Muscle of leg (tissue), 3 donors: ENCODE measurements at regions not wholly inside any gene's neighbourhood (a gene's known extent, or its start where the extent isn't known, plus 50 kb on each side); places are given as distances from the start of the nearest gene placed in this dataset.

Source experiments
- DNase-seq: peaks from one replicate; pipeline ENCODE4 v3.0.0; 2013
- H3K27ac ChIP-seq: one replicate; pipeline ENCODE4 v1.5.1; 2013; ENCODE audit warnings: mild to moderate bottlenecking, low read length, control low read depth
- H3K27me3 ChIP-seq: one replicate; pipeline ENCODE4 v1.6.1; 2013; ENCODE audit warnings: low read length; ENCODE audit not compliant: control insufficient read depth, insufficient read depth
- H3K36me3 ChIP-seq: one replicate; pipeline ENCODE4 v1.6.1; 2013; ENCODE audit warnings: low read length; ENCODE audit not compliant: control insufficient read depth, insufficient read depth
- H3K4me1 ChIP-seq: one replicate; pipeline ENCODE4 v1.6.1; 2013; ENCODE audit warnings: low read length; ENCODE audit not compliant: control insufficient read depth, insufficient read depth
- H3K4me3 ChIP-seq: one replicate; pipeline ENCODE4 v1.5.1; 2013; ENCODE audit warnings: low read length, control low read depth
- H3K9me3 ChIP-seq: replicated peaks from 2 replicates; pipeline ENCODE4 v1.6.1; 2013; ENCODE audit warnings: low read depth, low read length; ENCODE audit not compliant: control insufficient read depth
- WGBS: methylation state at CpG from one replicate; pipeline ENCODE4 v1.1.5; 2013; ENCODE audit warnings: missing lambda C conversion rate; ENCODE audit not compliant: insufficient coverage; 5-methylcytosine and 5-hydroxymethylcytosine counted together

DNA sequence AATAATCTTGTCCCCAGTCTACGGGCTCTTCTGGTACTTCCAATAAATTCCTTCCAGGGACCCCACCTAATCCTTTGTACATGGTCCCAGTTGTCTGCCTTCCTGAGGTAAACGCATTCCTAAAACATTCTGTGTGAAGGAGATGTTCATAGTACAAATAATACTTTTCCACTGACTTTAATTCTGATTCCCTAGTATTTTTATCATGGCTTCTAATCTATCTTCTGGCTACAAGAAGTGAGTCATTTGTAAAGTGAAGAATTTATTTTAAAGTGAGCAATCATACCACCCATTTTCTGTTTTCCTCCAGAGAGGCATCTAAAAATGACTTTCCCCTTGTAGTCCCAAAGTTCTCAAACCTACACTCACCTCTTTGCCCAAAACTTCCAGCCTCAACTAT, 65.9 kb upstream of the NUDT4 start:
- no peak for DNase-seq
- Histone ChIP-seq H3K4me1 (no peaks in the 10 kb centered on the region), H3K9me3 (no peaks in the 10 kb centered on the region), H3K4me3 (no peak overlapping the region), H3K36me3 (no peaks in the 10 kb centered on the region), H3K27ac (no peak overlapping the region), H3K27me3 (no peaks in the 10 kb centered on the region)
- no CpG with 5 or more reads among the region's 2 CpGs for WGBS

DNA sequence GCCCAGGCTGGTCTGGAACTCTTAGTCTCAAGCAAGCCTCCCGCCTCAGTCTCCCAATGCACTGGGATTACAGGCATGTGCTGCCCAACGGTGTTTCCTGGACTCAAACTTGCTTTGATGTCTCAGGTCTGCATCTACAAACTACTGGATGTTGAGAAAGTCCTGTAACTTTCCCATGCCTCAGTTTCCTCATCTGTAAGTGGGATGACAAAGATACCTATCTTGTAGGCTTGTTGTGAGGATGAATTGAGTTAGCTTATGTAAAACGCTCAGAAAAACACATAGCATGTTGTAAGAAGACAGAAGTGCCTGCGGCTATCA, 63.6 kb upstream of the NUDT4 start:
- Histone ChIP-seq H3K36me3 (no peaks in the 10 kb centered on the region), H3K9me3 (no peaks in the 10 kb centered on the region), H3K4me1 (no peaks in the 10 kb centered on the region), H3K27ac (no peak overlapping the region), H3K4me3 (no peak overlapping the region), H3K27me3 (no peaks in the 10 kb centered on the region)
- WGBS: 83% methylated on average over 2 of the region's 4 CpGs
- DNase-seq: no peak

DNA sequence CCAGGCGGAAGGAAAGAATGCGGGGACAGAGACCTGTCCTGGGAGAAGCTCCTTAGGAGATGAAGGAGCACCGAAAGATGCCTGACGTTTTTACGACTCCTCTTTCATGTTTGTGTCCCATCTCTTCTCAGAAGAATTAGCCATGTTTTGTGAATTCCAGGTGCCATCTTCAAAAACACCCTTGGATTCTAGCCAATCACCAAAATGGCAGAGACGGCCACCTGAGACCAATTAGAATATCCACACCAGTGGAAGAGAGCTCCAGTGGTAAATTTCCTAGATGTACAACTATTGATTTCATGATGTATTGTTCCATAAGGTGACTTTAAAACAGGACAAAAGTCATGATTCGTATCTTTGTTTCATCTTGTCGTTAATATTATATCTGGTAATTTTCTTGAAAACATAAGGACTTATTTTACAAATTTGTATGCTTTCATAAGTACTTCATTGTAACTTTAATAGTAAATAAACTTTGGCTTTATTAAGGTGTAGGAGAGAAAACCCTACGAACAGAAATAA, 62.3 kb upstream of the NUDT4 start:
- Histone ChIP-seq H3K9me3 (no peaks in the 10 kb centered on the region), H3K27me3 (no peaks in the 10 kb centered on the region), H3K36me3 (no peaks in the 10 kb centered on the region), H3K27ac (no peak overlapping the region), H3K4me1 (no peaks in the 10 kb centered on the region), H3K4me3 (no peak overlapping the region)
- DNase-seq: no peak
- WGBS: 70% methylated on average over 4 of the region's 9 CpGs

DNA sequence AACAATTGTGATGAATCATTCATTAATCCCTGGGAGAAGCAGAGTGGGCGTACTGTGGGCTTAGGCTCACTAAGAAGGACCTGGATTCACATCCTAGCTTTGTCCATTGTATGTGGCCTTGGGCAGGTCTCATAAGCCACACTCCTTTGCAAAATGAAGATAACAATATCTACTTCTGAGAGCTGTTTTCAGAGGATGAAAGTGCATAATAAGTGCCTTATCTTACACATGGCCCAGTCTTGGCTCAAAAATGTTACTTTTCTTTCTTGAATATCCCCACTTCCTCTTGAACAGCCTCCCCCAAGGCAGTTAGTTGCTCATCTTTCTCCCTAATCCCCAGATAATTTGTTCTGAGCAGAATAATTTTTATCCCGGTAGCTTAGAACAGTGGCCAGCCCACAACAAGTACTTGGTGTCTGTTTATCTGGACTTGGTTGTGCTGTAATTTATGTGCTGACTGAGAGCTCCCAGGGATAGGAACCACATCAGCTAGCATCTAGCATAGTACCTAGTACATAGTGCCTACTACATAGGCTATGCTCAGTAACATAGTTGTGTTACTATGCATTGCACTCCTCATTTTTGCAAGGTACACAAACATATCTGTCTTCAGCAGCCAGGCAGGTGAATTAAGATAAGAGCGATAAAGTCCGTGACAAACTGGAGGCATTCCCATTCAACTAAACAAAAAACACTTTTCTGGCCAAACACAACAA, 61.7 kb upstream of the NUDT4 start:
- Histone ChIP-seq H3K27me3 (no peaks in the 10 kb centered on the region), H3K4me1 (no peaks in the 10 kb centered on the region), H3K4me3 (no peak overlapping the region), H3K36me3 (no peaks in the 10 kb centered on the region), H3K27ac (no peak overlapping the region), H3K9me3 (no peaks in the 10 kb centered on the region)
- no peak for DNase-seq
- WGBS: no CpG with 5 or more reads among the region's 4 CpGs

DNA sequence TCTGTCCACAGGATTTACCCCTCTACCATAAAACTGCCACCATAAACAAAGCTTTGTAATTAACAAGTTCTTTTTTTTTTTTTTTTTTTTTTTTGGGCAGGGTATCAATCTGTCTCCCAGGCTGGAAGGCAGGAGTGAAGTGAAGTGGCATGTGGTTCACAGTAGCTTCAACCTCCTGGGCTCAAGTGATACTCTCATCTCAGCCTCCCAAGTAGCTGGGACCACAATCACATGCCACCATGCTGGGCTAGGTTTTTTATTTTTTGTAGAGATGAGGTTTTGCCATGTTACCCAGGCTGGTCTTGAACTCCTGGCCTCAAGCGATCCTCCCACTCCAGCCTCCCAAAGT, 61.1 kb upstream of the NUDT4 start:
- no CpG with 5 or more reads among the region's 1 CpG for WGBS

DNA sequence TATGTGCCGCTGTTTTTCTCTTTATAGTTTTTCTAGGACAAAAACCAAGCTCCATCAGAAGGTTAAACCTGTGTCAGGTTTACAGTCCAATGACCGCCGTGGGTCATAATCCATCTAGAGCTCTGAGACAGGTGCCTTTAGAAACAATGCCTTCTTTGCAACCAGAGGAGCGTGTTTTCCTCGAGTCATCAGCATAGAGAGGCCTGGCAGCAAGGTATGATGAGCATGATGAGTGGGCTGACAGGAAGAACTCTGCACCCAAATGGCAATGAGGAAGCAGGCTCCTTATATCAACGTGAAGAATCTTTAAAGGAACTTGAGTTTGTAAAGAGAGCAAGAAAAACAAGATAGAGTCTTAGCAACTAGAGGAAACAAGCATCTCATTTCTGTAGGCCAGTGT, 60.5 kb upstream of the NUDT4 start:
- DNase-seq: no peak
- H3K4me1 ChIP-seq: no peaks in the 10 kb centered on the region
- no peak overlapping the region for H3K27ac ChIP-seq
- no peaks in the 10 kb centered on the region for H3K9me3 ChIP-seq
- no peaks in the 10 kb centered on the region for H3K36me3 ChIP-seq
- no peak overlapping the region for H3K4me3 ChIP-seq
- H3K27me3 ChIP-seq: no peaks in the 10 kb centered on the region
- WGBS: 68% methylated on average over 5 of the region's 6 CpGs

More for the DNA sequence above, 61.1 kb upstream of the NUDT4 start:
- Histone ChIP-seq H3K4me1 (no peaks in the 10 kb centered on the region), H3K27me3 (no peaks in the 10 kb centered on the region), H3K36me3 (no peaks in the 10 kb centered on the region), H3K9me3 (no peaks in the 10 kb centered on the region), H3K4me3 (no peak overlapping the region), H3K27ac (no peak overlapping the region)
- no peak for DNase-seq

DNA sequence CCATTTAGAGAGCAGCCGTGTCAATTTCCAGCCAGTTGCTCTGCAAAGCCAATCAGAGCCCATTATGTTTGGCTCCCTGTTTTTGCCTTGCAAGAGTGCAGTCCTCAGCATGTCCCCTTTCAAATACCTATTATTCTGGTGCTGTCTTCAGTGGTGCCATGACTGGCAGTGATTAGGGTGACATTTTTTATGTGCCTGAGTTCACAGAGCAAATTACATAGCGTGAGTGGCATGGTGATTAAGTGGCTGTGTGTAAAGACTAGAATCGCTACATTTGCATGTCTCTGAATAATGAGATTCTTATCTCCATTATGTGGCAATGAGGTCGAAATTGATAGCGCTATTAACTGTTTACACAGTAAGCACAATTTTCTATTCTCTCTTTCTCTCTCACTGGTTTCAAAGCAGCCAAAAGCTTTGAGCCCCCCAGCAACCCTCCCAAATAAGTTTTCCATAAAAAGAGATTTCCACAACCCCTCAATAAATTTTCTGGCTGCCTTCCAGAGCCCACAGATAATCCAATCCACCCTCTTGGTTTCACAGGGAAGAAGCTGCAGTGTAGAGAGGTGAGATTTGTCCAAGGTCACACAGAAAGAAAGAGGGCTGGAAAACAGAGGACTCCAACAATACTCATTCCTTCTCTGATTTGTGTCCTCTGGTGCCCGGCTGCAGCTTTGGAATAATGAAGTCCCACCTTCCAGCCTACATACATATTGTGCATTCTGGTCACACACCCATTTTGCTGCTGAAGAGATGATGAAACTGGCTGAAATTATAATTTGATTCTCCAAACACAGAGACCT, 58.8 kb upstream of the NUDT4 start:
- Histone ChIP-seq H3K9me3 (no peaks in the 10 kb centered on the region), H3K27ac (no peak overlapping the region), H3K36me3 (no peaks in the 10 kb centered on the region), H3K27me3 (no peaks in the 10 kb centered on the region), H3K4me3 (no peak overlapping the region), H3K4me1 (no peaks in the 10 kb centered on the region)
- no peak for DNase-seq
- WGBS: no CpG with 5 or more reads among the region's 6 CpGs

DNA sequence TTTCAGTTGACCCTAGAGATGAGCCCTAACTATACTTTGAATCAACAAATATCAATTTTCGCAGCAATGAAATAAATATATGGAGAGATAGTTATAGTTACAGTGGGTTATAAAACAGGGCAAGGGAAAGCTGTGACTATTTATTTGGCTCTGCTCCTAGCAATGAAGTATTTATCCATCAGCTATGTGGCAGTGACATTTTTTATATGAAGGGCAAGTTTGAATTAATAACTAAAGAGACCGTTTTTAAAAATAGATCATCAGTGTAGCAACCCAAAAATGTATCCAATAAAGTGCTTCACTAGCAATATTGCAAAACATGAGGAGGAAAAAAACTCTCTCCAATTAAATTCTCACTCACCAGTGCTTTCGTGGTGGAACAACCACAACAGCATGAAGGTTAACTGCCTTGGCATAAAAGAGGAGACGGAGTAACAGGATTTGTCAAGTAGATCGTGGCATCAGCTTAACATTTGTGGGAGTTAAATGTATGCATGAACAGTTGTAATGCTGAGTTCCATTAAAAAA, 58.1 kb upstream of the NUDT4 start:
- H3K27me3 ChIP-seq: no peaks in the 10 kb centered on the region
- H3K9me3 ChIP-seq: no peaks in the 10 kb centered on the region
- H3K4me3 ChIP-seq: no peak overlapping the region
- no peaks in the 10 kb centered on the region for H3K4me1 ChIP-seq
- no peak for DNase-seq
- no CpG with 5 or more reads among the region's 5 CpGs for WGBS
- H3K27ac ChIP-seq: no peak overlapping the region
- H3K36me3 ChIP-seq: no peaks in the 10 kb centered on the region

DNA sequence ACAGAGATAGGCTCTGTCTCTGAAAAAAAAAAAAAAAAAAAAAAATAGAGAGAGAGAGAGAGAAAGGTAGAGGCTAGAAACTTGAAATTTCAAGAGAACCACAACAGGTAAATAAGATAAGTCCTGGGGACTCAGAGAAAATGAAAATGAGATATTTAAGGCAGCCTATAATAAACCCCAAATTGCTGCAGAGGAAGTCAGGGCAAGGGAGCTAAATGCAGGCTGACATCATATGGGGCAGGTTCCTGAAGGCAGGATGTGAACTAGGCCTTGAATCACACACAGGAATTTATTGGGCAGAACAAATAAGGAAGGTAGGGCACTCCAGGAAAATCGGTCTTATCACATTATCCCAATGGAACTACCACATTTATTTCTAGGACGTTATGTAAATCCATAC, 54.9 kb upstream of the NUDT4 start:
- Histone ChIP-seq H3K4me3 (no peak overlapping the region), H3K9me3 (no peaks in the 10 kb centered on the region), H3K27ac (no peak overlapping the region), H3K27me3 (no peaks in the 10 kb centered on the region), H3K4me1 (no peaks in the 10 kb centered on the region), H3K36me3 (no peaks in the 10 kb centered on the region)
- no peak for DNase-seq
- WGBS: no CpG with 5 or more reads among the region's 2 CpGs

DNA sequence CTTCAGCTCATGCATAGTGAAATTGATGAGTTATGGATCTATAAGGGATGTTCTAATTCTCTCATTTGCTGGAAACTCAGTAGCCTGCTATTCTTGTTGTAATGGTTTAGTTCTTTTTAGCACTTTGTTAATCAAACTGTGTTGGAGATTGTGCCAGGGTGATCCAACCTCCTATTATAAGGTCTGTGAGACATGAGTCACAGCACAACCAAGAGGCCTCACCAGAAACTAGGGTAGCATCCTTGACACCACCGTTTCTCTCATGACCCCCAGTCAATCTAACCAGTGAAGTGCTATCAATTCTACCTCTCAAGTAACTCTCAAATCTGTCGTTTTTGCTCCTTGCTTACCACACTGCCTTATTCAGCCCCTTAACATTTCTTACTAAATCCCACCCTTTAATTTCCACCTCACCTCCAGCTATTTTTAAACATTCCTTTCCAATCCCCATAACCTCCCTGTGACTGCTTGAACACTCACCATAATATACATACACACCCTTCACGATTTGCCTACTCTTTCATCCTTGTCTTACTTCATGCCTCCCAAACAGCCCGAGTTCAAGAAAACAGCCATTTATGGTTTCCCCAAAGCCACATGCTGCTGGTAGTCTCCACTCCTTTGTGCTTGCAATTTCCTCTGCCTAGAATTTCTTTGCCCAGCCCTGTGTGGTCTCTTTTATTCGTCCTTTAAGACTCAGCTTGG, 53.9 kb upstream of the NUDT4 start:
- no peak for DNase-seq
- no peaks in the 10 kb centered on the region for H3K27me3 ChIP-seq
- no peaks in the 10 kb centered on the region for H3K36me3 ChIP-seq
- H3K4me1 ChIP-seq: no peaks in the 10 kb centered on the region
- WGBS: 77% methylated on average over 5 of the region's 5 CpGs
- H3K4me3 ChIP-seq: no peak overlapping the region
- no peak overlapping the region for H3K27ac ChIP-seq
- H3K9me3 ChIP-seq: no peaks in the 10 kb centered on the region
